H1 (cell line): ENCODE measurements at regions not wholly inside any gene's neighbourhood (a gene's known extent, or its start where the extent isn't known, plus 50 kb on each side); places are given as distances from the start of the nearest gene placed in this dataset.

Experiments
- CTCF ChIA-PET: fragments of 300-600 bp; sonication (Branson Sonifier 250); formaldehyde crosslinking; loops from one replicate; lab custom pipeline; 2021; ENCODE audit not compliant: partially characterized antibody; lab: Charles Lee
- POLR2A ChIA-PET: fragments of 300-600 bp; sonication (Branson Sonifier 250); formaldehyde crosslinking; loops from one replicate; lab custom pipeline; 2021; ENCODE audit warnings: inconsistent platforms; ENCODE audit not compliant: partially characterized antibody; lab: Charles Lee
- DNase-seq, 2 experiments: peaks; one replicate each; pipeline versions ENCODE4 v3.0.0 to v3.0.0-alpha.2; 2010 to 2022; ENCODE audit warnings: low spot score in 2 of 2, low read depth in 1 of 2, mixed read lengths in 1 of 2
- FAIRE-seq: peaks from 2 replicates; lab custom pipeline; 2011; peaks lifted over from hg19 to GRCh38; lab: Jason Lieb, UNC
- H2AFZ ChIP-seq: 2 replicates; pipeline ENCODE4 v1.8.1; 2012; ENCODE audit warnings: low read length, inconsistent platforms
- H2AK5ac ChIP-seq: 2 replicates; pipeline ENCODE4 v1.6.1; 2013; ENCODE audit warnings: low read depth, low read length
- H2BK120ac ChIP-seq: replicated peaks from 2 replicates; pipeline ENCODE3; 2013; ENCODE audit warnings: low read depth, low read length, inconsistent platforms
- H2BK12ac ChIP-seq: 2 replicates; pipeline ENCODE4 v1.6.1; 2013; ENCODE audit warnings: low read depth, low read length
- H2BK15ac ChIP-seq: 2 replicates; pipeline ENCODE4 v1.6.1; 2013; ENCODE audit warnings: low read length
- H2BK20ac ChIP-seq: 2 replicates; pipeline ENCODE4 v1.6.1; 2013; ENCODE audit warnings: low read length
- H2BK5ac ChIP-seq: 2 replicates; pipeline ENCODE4 v1.6.1; 2013; ENCODE audit warnings: low read depth, low read length
- H3K14ac ChIP-seq: 2 replicates; pipeline ENCODE4 v1.6.1; 2013; ENCODE audit warnings: inconsistent platforms; ENCODE audit not compliant: insufficient read length
- H3K18ac ChIP-seq: 2 replicates; pipeline ENCODE4 v1.6.1; 2013; ENCODE audit warnings: low read length; ENCODE audit errors: extremely low read depth
- H3K23ac ChIP-seq: 2 replicates; pipeline ENCODE4 v1.6.1; 2013; ENCODE audit warnings: inconsistent platforms; ENCODE audit not compliant: insufficient read length
- H3K23me2 ChIP-seq: 2 replicates; pipeline ENCODE4 v1.6.1; 2013; ENCODE audit warnings: low read depth, low read length
- H3K27ac ChIP-seq: 2 replicates; pipeline ENCODE4 v1.6.1; 2011; ENCODE audit warnings: low read depth, low read length, inconsistent platforms
- H3K27me3 ChIP-seq, 4 experiments: replicated peaks in 1 of 4; 1 replicate in 1 of 4; 2 replicates in 3 of 4; pipeline versions ENCODE4 v1.6.1 to v1.8.1; 2011 to 2013; ENCODE audit warnings: low read length in 3 of 4, mild to moderate bottlenecking in 3 of 4, inconsistent platforms in 2 of 4, mixed read lengths in 2 of 4, moderate library complexity in 1 of 4; ENCODE audit not compliant: control insufficient read depth in 3 of 4, insufficient read depth in 3 of 4; ENCODE audit errors: extremely low read depth in 1 of 4
- H3K36me3 ChIP-seq, 4 experiments: 2 replicates each; pipeline versions ENCODE4 v1.6.1 to v1.8.1; 2011 to 2013; ENCODE audit warnings: mild to moderate bottlenecking in 4 of 4, low read length in 3 of 4, moderate library complexity in 2 of 4, control low read depth in 1 of 4, inconsistent platforms in 1 of 4; ENCODE audit not compliant: insufficient read depth in 4 of 4, control insufficient read depth in 2 of 4
- H3K4ac ChIP-seq: replicated peaks from 2 replicates; pipeline ENCODE3; 2013; ENCODE audit warnings: low read length, low read depth, mixed read lengths, inconsistent platforms; ENCODE audit not compliant: insufficient read length
- H3K4me1 ChIP-seq, 4 experiments: replicated peaks in 1 of 4; 1 replicate in 1 of 4; 2 replicates in 3 of 4; pipeline versions ENCODE4 v1.6.1 to v1.8.1; 2011 to 2013; ENCODE audit warnings: low read length in 3 of 4, inconsistent platforms in 2 of 4, mixed read lengths in 1 of 4; ENCODE audit not compliant: insufficient read depth in 4 of 4, control insufficient read depth in 3 of 4
- H3K4me2 ChIP-seq, 2 experiments: 2 replicates each; pipeline versions ENCODE4 v1.6.1 to v1.8.1; 2011 to 2013; ENCODE audit warnings: low read depth in 2 of 2, low read length in 2 of 2, control low read depth in 1 of 2, inconsistent platforms in 1 of 2, mild to moderate bottlenecking in 1 of 2; ENCODE audit not compliant: insufficient read depth in 1 of 2
- H3K4me3 ChIP-seq, 4 experiments: fragments of 200-600, 300-600 bp in 1 of 4; sonication (generic), shearing (Covaris generic), sonication (Bioruptor Twin) in 1 of 4; 2 replicates each; pipeline versions ENCODE4 v1.5.1 to v1.8.1; 2011 to 2016; ENCODE audit warnings: low read length in 4 of 4, low read depth in 3 of 4, control low read depth in 2 of 4, inconsistent platforms in 2 of 4, mild to moderate bottlenecking in 2 of 4, mixed read lengths in 1 of 4, moderate library complexity in 1 of 4; ENCODE audit not compliant: insufficient read depth in 2 of 4; ENCODE audit errors: extremely low read depth in 1 of 4
- H3K56ac ChIP-seq: replicated peaks from 2 replicates; pipeline ENCODE3; 2013; ENCODE audit warnings: low read depth, mild to moderate bottlenecking, mixed read lengths, low read length, inconsistent platforms; ENCODE audit not compliant: insufficient read length
- H3K79me1 ChIP-seq: 2 replicates; pipeline ENCODE4 v1.6.1; 2013; ENCODE audit warnings: low read depth, low read length, control low read depth
- H3K79me2 ChIP-seq, 2 experiments: 2 replicates each; pipeline versions ENCODE4 v1.6.1 to v1.8.1; 2012 to 2013; ENCODE audit warnings: low read length in 2 of 2, mild to moderate bottlenecking in 2 of 2, inconsistent platforms in 1 of 2; ENCODE audit not compliant: insufficient read depth in 2 of 2, control insufficient read depth in 1 of 2
- H3K9ac ChIP-seq, 4 experiments: replicated peaks in 1 of 4; 1 replicate in 1 of 4; 2 replicates in 3 of 4; pipeline versions ENCODE4 v1.6.1 to v1.8.1; 2011 to 2013; ENCODE audit warnings: low read depth in 3 of 4, low read length in 3 of 4, control low read depth in 2 of 4, mild to moderate bottlenecking in 2 of 4, moderate library complexity in 2 of 4, inconsistent platforms in 1 of 4; ENCODE audit errors: extremely low read depth in 1 of 4
- H3K9me3 ChIP-seq, 2 experiments: 2 replicates each; pipeline versions ENCODE4 v1.6.1 to v1.8.1; 2012 to 2013; ENCODE audit warnings: mild to moderate bottlenecking in 2 of 2, moderate library complexity in 2 of 2, control low read depth in 1 of 2, inconsistent platforms in 1 of 2, low read depth in 1 of 2, low read length in 1 of 2, mixed read lengths in 1 of 2; ENCODE audit not compliant: insufficient read depth in 2 of 2
- H4K20me1 ChIP-seq, 2 experiments: replicated peaks in 1 of 2; 2 replicates each; pipeline versions ENCODE3 to v1.8.1; 2011 to 2013; ENCODE audit warnings: inconsistent platforms in 2 of 2, low read length in 2 of 2, mild to moderate bottlenecking in 1 of 2; ENCODE audit not compliant: insufficient read depth in 2 of 2, control insufficient read depth in 1 of 2
- H4K5ac ChIP-seq: 2 replicates; pipeline ENCODE4 v1.6.1; 2013; ENCODE audit warnings: low read length, low read depth, mixed read lengths, inconsistent platforms; ENCODE audit not compliant: insufficient read length
- H4K8ac ChIP-seq: 2 replicates; pipeline ENCODE4 v1.8.0; 2013; ENCODE audit warnings: mild to moderate bottlenecking, moderate library complexity, low read length, inconsistent platforms; ENCODE audit not compliant: insufficient read depth; ENCODE audit errors: extremely low read depth
- H4K91ac ChIP-seq: replicated peaks from 2 replicates; pipeline ENCODE3; 2013; ENCODE audit warnings: low read length, mixed read lengths, inconsistent platforms; ENCODE audit not compliant: insufficient read length
- CTBP2 ChIP-seq: IDR thresholded peaks from 2 replicates; pipeline ENCODE4 v1.7.0; 2011; ENCODE audit warnings: borderline replicate concordance, mild to moderate bottlenecking, moderate library complexity, mixed read lengths, low read length; ENCODE audit not compliant: insufficient read depth, insufficient read length
- FOSL1 ChIP-seq: IDR thresholded peaks from 2 replicates; pipeline ENCODE4 v1.6.1; 2011; ENCODE audit warnings: mild to moderate bottlenecking, low read depth, low read length, moderate library complexity; ENCODE audit not compliant: insufficient read depth
- GABPA ChIP-seq: IDR thresholded peaks from 2 replicates; pipeline ENCODE4 v1.6.1; 2011; ENCODE audit warnings: mild to moderate bottlenecking, low read length, moderate library complexity, borderline replicate concordance; ENCODE audit not compliant: insufficient read depth
- NANOG ChIP-seq: IDR thresholded peaks from 2 replicates; pipeline ENCODE4 v1.6.1; 2011; ENCODE audit warnings: low read length, low read depth, mild to moderate bottlenecking, inconsistent platforms; ENCODE audit not compliant: insufficient read depth, poor library complexity, severe bottlenecking
- NRF1 ChIP-seq: IDR thresholded peaks from 2 replicates; pipeline ENCODE4 v1.6.1; 2011; ENCODE audit warnings: mild to moderate bottlenecking, low read depth, low read length, improper control_type of control experiment
- SIN3A ChIP-seq, 2 experiments: IDR thresholded peaks in 1 of 2; conservative IDR thresholded peaks in 1 of 2; 2 replicates each; pipeline ENCODE4 v1.6.1; 2011 to 2012; ENCODE audit warnings: low read length in 2 of 2, improper control_type of control experiment in 1 of 2, low read depth in 1 of 2, mild to moderate bottlenecking in 1 of 2
- SP1 ChIP-seq: IDR thresholded peaks from 2 replicates; pipeline ENCODE4 v1.6.1; 2011; ENCODE audit warnings: low read depth, low read length
- SP2 ChIP-seq: IDR thresholded peaks from 2 replicates; pipeline ENCODE4 v1.6.1; 2012; ENCODE audit warnings: mild to moderate bottlenecking, low read length, inconsistent platforms
- SP4 ChIP-seq: IDR thresholded peaks from 2 replicates; pipeline ENCODE4 v1.6.1; 2012; ENCODE audit warnings: low read length, inconsistent platforms
- SUZ12 ChIP-seq: fragments of 200-600 bp; sonication (generic); IDR thresholded peaks from 2 replicates; pipeline ENCODE4 v1.6.1; 2012; ENCODE audit warnings: mild to moderate bottlenecking, inconsistent platforms, low read length, moderate library complexity, mixed read lengths
- TEAD4 ChIP-seq: IDR thresholded peaks from 2 replicates; pipeline ENCODE4 v1.6.1; 2012; ENCODE audit warnings: low read depth, low read length, inconsistent platforms, mixed read lengths
- USF2 ChIP-seq: IDR thresholded peaks from 2 replicates; pipeline ENCODE4 v1.6.1; 2011; ENCODE audit warnings: low read length, improper control_type of control experiment
- ZNF274 ChIP-seq: IDR thresholded peaks from 2 replicates; pipeline ENCODE4 v1.7.0; 2012; ENCODE audit warnings: low read length, borderline replicate concordance; ENCODE audit errors: extremely low read depth
- WGBS, 2 experiments: shearing (Covaris generic) in 1 of 2; methylation state at CpG; one replicate each; pipeline versions ENCODE4 v1.1.6 to v1.1.7; 2013 to 2015; ENCODE audit warnings: low lambda C conversion rate in 2 of 2, mixed read lengths in 2 of 2, inconsistent platforms in 1 of 2, low coverage in 1 of 2, missing lambda C conversion rate in 1 of 2; ENCODE audit not compliant: insufficient replicate concordance in 2 of 2, insufficient coverage in 1 of 2, insufficient read length in 1 of 2; ENCODE audit errors: extremely low coverage in 1 of 2, missing lambda C conversion rate in 1 of 2; 5-methylcytosine and 5-hydroxymethylcytosine counted together

GRCh38 chrX:140346729-140347128 is 158.1 kb downstream of the SOX3 start:
- H4K5ac ChIP-seq, result no peak overlapping the region
- H3K79me2 ChIP-seq, result no peaks in the 10 kb centered on the region
- H3K4me2 ChIP-seq, result no peak overlapping the region
- DNase-seq, result no peak
- WGBS, 2 experiments, result 88% methylated on average over 1 of the region's 1 CpG; no CpG with 5 or more reads in 1 of the 2 experiments
- H2AK5ac ChIP-seq, result no peak overlapping the region
- no peak overlapping the region for H2AFZ ChIP-seq
- H2BK15ac ChIP-seq, result no peak overlapping the region
- no peak overlapping the region for H3K14ac ChIP-seq
- CTCF ChIA-PET, result no interaction called here
- no peak for FAIRE-seq
- no peaks in the 10 kb centered on the region for H3K23me2 ChIP-seq
- no peaks in the 10 kb centered on the region for H4K20me1 ChIP-seq
- TF ChIP-seq SP4 (no peak), FOSL1 (no peak), TEAD4 (no peak), NRF1 (no peak), SIN3A (conservative IDR thresholded peaks at IDR 0.05 in 1 of 2, IDR thresholded peaks at IDR 0.05 in 1 of 2; ENCODE audit: low read depth in 1 of 2, low read length in 2 of 2) (no peak), SP1 (no peak), ZNF274 (no peak), SP2 (no peak), SUZ12 (no peak), GABPA (no peak), CTBP2 (no peak), NANOG (no peak), USF2 (no peak)
- H2BK5ac ChIP-seq, result peak overlapping the region; percentile 40; the same call in 1 of the 2 replicates
- H3K23ac ChIP-seq, result no peak overlapping the region
- H4K8ac ChIP-seq, result no peak overlapping the region
- no peaks in the 10 kb centered on the region for H3K27me3 ChIP-seq
- peak overlapping the region; percentile 90 for H2BK120ac ChIP-seq
- POLR2A ChIA-PET, result no interaction called here
- H3K79me1 ChIP-seq, result no peaks in the 10 kb centered on the region
- no peak overlapping the region for H3K18ac ChIP-seq
- H3K4ac ChIP-seq, result peak overlapping the region; percentile 85
- no peaks in the 10 kb centered on the region for H3K36me3 ChIP-seq
- no peak overlapping the region for H3K56ac ChIP-seq
- H2BK20ac ChIP-seq, result no peak overlapping the region
- peaks cover 0 to 10% (median 3%) of the 10 kb centered on the region in 4 experiments; a peak in 3 of 7 replicates for H3K4me1 ChIP-seq
- H3K9ac ChIP-seq, result no peak overlapping the region; a peak in 1 of 7 replicates
- H3K27ac ChIP-seq, result no peak overlapping the region
- peak overlapping the region; percentile 13; the same call in 1 of the 2 replicates for H2BK12ac ChIP-seq
- H3K4me3 ChIP-seq, result no peak overlapping the region
- H4K91ac ChIP-seq, result no peak overlapping the region
- H3K9me3 ChIP-seq, result no peaks in the 10 kb centered on the region
